Stomach (tissue), 4 donors: ENCODE measurements at regions not wholly inside any gene's neighbourhood (a gene's known extent, or its start where the extent isn't known, plus 50 kb on each side); places are given as distances from the start of the nearest gene placed in this dataset.
"Not testable (repeated sequence)": the region's sequence is repeated elsewhere in the genome, so short reads cannot be mapped to it uniquely, and the experiment has no call there.

Experiments
- CTCF ChIP-seq, 7 experiments: fragments of 450-650 bp in 4 of 7; fragments of 200-600 bp in 3 of 7; sonication (generic) in 3 of 7; IDR thresholded peaks; one replicate each; pipeline ENCODE4 v1.5.1; 2016 to 2019; ENCODE audit warnings: antibody characterized with exemption in 7 of 7, control low read depth in 2 of 7, mild to moderate bottlenecking in 1 of 7
- POLR2A ChIP-seq, 4 donors: fragments of 450-650 bp; IDR thresholded peaks; one replicate each; pipeline ENCODE4 v1.6.1; 2016; ENCODE audit warnings: antibody characterized with exemption in 4 of 4, control low read depth in 2 of 4, mild to moderate bottlenecking in 1 of 4, moderate library complexity in 1 of 4
- POLR2AphosphoS5 ChIP-seq, 3 donors: sonication (generic); formaldehyde crosslinking; IDR thresholded peaks; one replicate each; pipeline ENCODE4 v1.6.1; 2016; ENCODE audit warnings: antibody characterized with exemption in 3 of 3

- not testable (repeated sequence) for TF ChIP-seq CTCF, POLR2AphosphoS5, POLR2A (IDR thresholded peaks at IDR 0.05)
Measured at GRCh38 chr1:146297781-146298574, 69.2 kb upstream of the NOTCH2NLA start.
